SK-N-SH (cell line): ENCODE measurements at regions not wholly inside any gene's neighbourhood (a gene's known extent, or its start where the extent isn't known, plus 50 kb on each side); places are given as distances from the start of the nearest gene placed in this dataset.

Experiments used
- CTCF ChIP-seq: fragments of 200-600 bp; sonication (generic); IDR thresholded peaks from 2 replicates; pipeline ENCODE4 v1.6.1; 2017; ENCODE audit warnings: antibody characterized with exemption, mild to moderate bottlenecking, moderate library complexity
- ELF1 ChIP-seq: IDR thresholded peaks from 2 replicates; pipeline ENCODE4 v1.4.0; 2012
- JUND ChIP-seq: IDR thresholded peaks from 2 replicates; pipeline ENCODE4 v1.4.0; 2012
- PBX3 ChIP-seq: IDR thresholded peaks from 2 replicates; pipeline ENCODE4; 2012
- RAD21 ChIP-seq: IDR thresholded peaks from 2 replicates; pipeline ENCODE4 v1.6.1; 2012; ENCODE audit warnings: mild to moderate bottlenecking, low read length
- SIN3A ChIP-seq: IDR thresholded peaks from 2 replicates; pipeline ENCODE4 v1.6.1; 2012; ENCODE audit warnings: low read depth, mild to moderate bottlenecking, low read length, moderate library complexity, borderline replicate concordance
- TAF1 ChIP-seq: IDR thresholded peaks from 2 replicates; pipeline ENCODE4 v1.6.1; 2012; ENCODE audit warnings: low read depth, mild to moderate bottlenecking, low read length, moderate library complexity, borderline replicate concordance

- TF ChIP-seq RAD21, result no peak
- TF ChIP-seq JUND, result no peak
- TF ChIP-seq CTCF, result no peak
- TF ChIP-seq TAF1, result no peak
- no peak for TF ChIP-seq ELF1
- no peak for TF ChIP-seq SIN3A
- no peak for TF ChIP-seq PBX3
These were observed 143.1 kb downstream of the FAM161A start for GRCh38 chr2:61710711-61711110.
